Neuronal stem cell (in vitro differentiated cells): ENCODE measurements at regions not wholly inside any gene's neighbourhood (a gene's known extent, or its start where the extent isn't known, plus 50 kb on each side); places are given as distances from the start of the nearest gene placed in this dataset.

ENCODE experiments used
- DNase-seq: peaks from one replicate; pipeline ENCODE4 v3.0.0-alpha.2; 2013; ENCODE audit warnings: low spot score
- H2AFZ ChIP-seq: one replicate; pipeline ENCODE4 v1.6.1; 2013; ENCODE audit warnings: mild to moderate bottlenecking, low read length, inconsistent platforms
- H2AK5ac ChIP-seq: 2 replicates; pipeline ENCODE4 v1.6.1; 2013; ENCODE audit warnings: low read depth, mild to moderate bottlenecking, inconsistent platforms, low read length, moderate library complexity, mixed read lengths
- H2BK120ac ChIP-seq: 2 replicates; pipeline ENCODE4 v1.6.1; 2013; ENCODE audit warnings: low read depth, mild to moderate bottlenecking, inconsistent platforms, low read length, moderate library complexity, mixed read lengths
- H2BK12ac ChIP-seq: one replicate; pipeline ENCODE4 v1.6.1; 2013; ENCODE audit warnings: low read length, inconsistent platforms
- H2BK15ac ChIP-seq: 2 replicates; pipeline ENCODE4 v1.6.1; 2013; ENCODE audit warnings: mild to moderate bottlenecking, low read length, inconsistent platforms, mixed read lengths
- H2BK5ac ChIP-seq: one replicate; pipeline ENCODE4 v1.6.1; 2013; ENCODE audit warnings: inconsistent platforms, mild to moderate bottlenecking, low read length, moderate library complexity
- H3K14ac ChIP-seq: one replicate; pipeline ENCODE4 v1.6.1; 2013; ENCODE audit warnings: low read length, inconsistent platforms
- H3K18ac ChIP-seq: 2 replicates; pipeline ENCODE4 v1.6.1; 2013; ENCODE audit warnings: low read length, inconsistent platforms
- H3K23ac ChIP-seq: 2 replicates; pipeline ENCODE4 v1.6.1; 2013; ENCODE audit warnings: low read depth, mild to moderate bottlenecking, mixed read lengths, low read length, inconsistent platforms; ENCODE audit not compliant: poor library complexity
- H3K27ac ChIP-seq: replicated peaks from 3 replicates; pipeline ENCODE4 v1.5.1; 2013; ENCODE audit warnings: low read length, inconsistent platforms
- H3K27me3 ChIP-seq, 3 experiments: 2 replicates each; pipeline ENCODE4 v1.6.1; 2013; ENCODE audit warnings: low read length in 3 of 3, mild to moderate bottlenecking in 2 of 3, inconsistent platforms in 1 of 3, low read depth in 1 of 3, mixed read lengths in 1 of 3, moderate library complexity in 1 of 3; ENCODE audit not compliant: control insufficient read depth in 3 of 3, insufficient read depth in 3 of 3
- H3K36me3 ChIP-seq, 2 donors: replicated peaks in 1 of 2; 2 replicates each; pipeline ENCODE4 v1.6.1; 2013; ENCODE audit warnings: low read length in 2 of 2; ENCODE audit not compliant: control insufficient read depth in 2 of 2, insufficient read depth in 2 of 2
- H3K4ac ChIP-seq: 2 replicates; pipeline ENCODE4 v1.6.1; 2013; ENCODE audit warnings: inconsistent platforms, mild to moderate bottlenecking, low read length, moderate library complexity
- H3K4me1 ChIP-seq, 2 donors: 1 replicate in 1 of 2; 2 replicates in 1 of 2; pipeline ENCODE4 v1.6.1; 2013; ENCODE audit warnings: low read length in 2 of 2, low read depth in 1 of 2; ENCODE audit not compliant: control insufficient read depth in 2 of 2, insufficient read depth in 1 of 2
- H3K4me2 ChIP-seq: one replicate; pipeline ENCODE4 v1.6.1; 2013; ENCODE audit warnings: mild to moderate bottlenecking, low read length, inconsistent platforms; ENCODE audit not compliant: insufficient read depth, poor library complexity, severe bottlenecking
- H3K4me3 ChIP-seq, 2 donors: 2 replicates each; pipeline ENCODE4 v1.5.1; 2013; ENCODE audit warnings: low read length in 2 of 2, mild to moderate bottlenecking in 2 of 2, inconsistent platforms in 1 of 2, moderate library complexity in 1 of 2
- H3K79me1 ChIP-seq: one replicate; pipeline ENCODE4 v1.6.1; 2013; ENCODE audit warnings: low read depth, mild to moderate bottlenecking, inconsistent platforms, low read length, moderate library complexity
- H3K9ac ChIP-seq: one replicate; pipeline ENCODE4 v1.6.1; 2013; ENCODE audit warnings: mild to moderate bottlenecking, low read depth, low read length, inconsistent platforms; ENCODE audit not compliant: poor library complexity
- H3K9me3 ChIP-seq, 2 donors: replicated peaks in 1 of 2; 2 replicates each; pipeline versions ENCODE3 to v1.6.1; 2013; ENCODE audit warnings: low read length in 2 of 2, mild to moderate bottlenecking in 2 of 2, inconsistent platforms in 1 of 2, low read depth in 1 of 2, mixed read lengths in 1 of 2, moderate library complexity in 1 of 2; ENCODE audit not compliant: control insufficient read depth in 2 of 2, insufficient read depth in 1 of 2
- H4K8ac ChIP-seq: one replicate; pipeline ENCODE4 v1.6.1; 2013; ENCODE audit warnings: low read depth, mild to moderate bottlenecking, inconsistent platforms, low read length, moderate library complexity
- H4K91ac ChIP-seq: one replicate; pipeline ENCODE4 v1.6.1; 2013; ENCODE audit warnings: low read length, low read depth, mild to moderate bottlenecking, inconsistent platforms; ENCODE audit not compliant: poor library complexity
- WGBS, 2 donors: extraction: QIAGEN DNeasy Blood & Tissue Kit; methylation state at CpG; one replicate each; pipeline ENCODE4 v1.1.7; 2013; ENCODE audit warnings: missing lambda C conversion rate in 2 of 2, mixed read lengths in 1 of 2; ENCODE audit not compliant: insufficient read length in 2 of 2, insufficient replicate concordance in 1 of 2; ENCODE audit errors: extremely low coverage in 2 of 2; 5-methylcytosine and 5-hydroxymethylcytosine counted together

GRCh38 chr16:27691721-27692120 is 141.8 kb downstream of the KATNIP start:
- no peak overlapping the region for H3K4ac ChIP-seq
- no peak overlapping the region for H2AFZ ChIP-seq
- no peaks in the 10 kb centered on the region for H3K79me1 ChIP-seq
- no peak overlapping the region for H3K23ac ChIP-seq
- no peak overlapping the region for H2BK120ac ChIP-seq
- no peak overlapping the region for H3K4me2 ChIP-seq
- no peaks in the 10 kb centered on the region for H3K27me3 ChIP-seq
- H2BK15ac ChIP-seq: no peak overlapping the region
- H2BK5ac ChIP-seq: no peak overlapping the region
- H3K36me3 ChIP-seq: no peaks in the 10 kb centered on the region
- H3K4me1 ChIP-seq: peaks cover 0 to 2% of the 10 kb centered on the region in 2 donors
- H3K9me3 ChIP-seq: no peaks in the 10 kb centered on the region
- no peak overlapping the region for H4K91ac ChIP-seq
- WGBS, 2 donors: no CpG with 5 or more reads among the region's 4 CpGs
- no peak overlapping the region for H2AK5ac ChIP-seq
- no peak overlapping the region for H3K14ac ChIP-seq
- DNase-seq: no peak
- no peak overlapping the region for H3K4me3 ChIP-seq
- no peak overlapping the region for H3K18ac ChIP-seq
- H4K8ac ChIP-seq: no peak overlapping the region
- no peak overlapping the region for H3K9ac ChIP-seq
- no peak overlapping the region for H2BK12ac ChIP-seq
- no peak overlapping the region for H3K27ac ChIP-seq

- H4K91ac ChIP-seq: no peak overlapping the region
- no peaks in the 10 kb centered on the region for H3K36me3 ChIP-seq
- H3K27me3 ChIP-seq: no peaks in the 10 kb centered on the region
- no peaks in the 10 kb centered on the region for H3K9me3 ChIP-seq
- no peak overlapping the region for H3K27ac ChIP-seq
- H2AK5ac ChIP-seq: no peak overlapping the region
- no peak for DNase-seq
- no peak overlapping the region for H2BK15ac ChIP-seq
- H3K4me3 ChIP-seq: no peak overlapping the region
- H3K4me1 ChIP-seq: peaks cover 0 to 2% of the 10 kb centered on the region in 2 donors
- H3K4ac ChIP-seq: no peak overlapping the region
- H3K18ac ChIP-seq: no peak overlapping the region
- H2AFZ ChIP-seq: no peak overlapping the region
- H3K23ac ChIP-seq: peak overlapping the region; percentile 25
- no CpG with 5 or more reads among the region's 10 CpGs for WGBS, 2 donors
- H4K8ac ChIP-seq: no peak overlapping the region
- no peak overlapping the region for H2BK120ac ChIP-seq
- H3K79me1 ChIP-seq: no peaks in the 10 kb centered on the region
- no peak overlapping the region for H2BK5ac ChIP-seq
- no peak overlapping the region for H2BK12ac ChIP-seq
- H3K4me2 ChIP-seq: no peak overlapping the region
- no peak overlapping the region for H3K14ac ChIP-seq
- H3K9ac ChIP-seq: no peak overlapping the region
These were observed 142.6 kb downstream of the KATNIP start for GRCh38 chr16:27692576-27692975.

- Histone ChIP-seq H3K4me3 (no peak overlapping the region), H3K79me1 (no peaks in the 10 kb centered on the region), H3K4ac (no peak overlapping the region), H2BK120ac (no peak overlapping the region), H3K9ac (no peak overlapping the region), H3K4me2 (no peak overlapping the region), H2BK5ac (no peak overlapping the region), H3K27me3 (no peaks in the 10 kb centered on the region), H3K27ac (no peak overlapping the region), H2BK12ac (no peak overlapping the region), H2BK15ac (no peak overlapping the region), H3K14ac (no peak overlapping the region), H2AK5ac (no peak overlapping the region), H4K8ac (no peak overlapping the region), H3K18ac (no peak overlapping the region), H3K4me1 (peaks cover 0 to 2% of the 10 kb centered on the region in 2 donors), H4K91ac (no peak overlapping the region), H3K23ac (no peak overlapping the region), H3K36me3 (peaks cover 10 to 14% of the 10 kb centered on the region in 2 donors), H3K9me3 (no peaks in the 10 kb centered on the region), H2AFZ (no peak overlapping the region)
- DNase-seq: no peak
- WGBS, 2 donors: no CpG with 5 or more reads among the region's 7 CpGs
These were observed 145.2 kb downstream of the KATNIP start for GRCh38 chr16:27695161-27695560.

- no peak overlapping the region for H3K18ac ChIP-seq
- no peaks in the 10 kb centered on the region for H3K79me1 ChIP-seq
- no peak overlapping the region for H3K4me2 ChIP-seq
- no peak overlapping the region for H3K4me3 ChIP-seq
- H2BK120ac ChIP-seq: no peak overlapping the region
- H3K14ac ChIP-seq: no peak overlapping the region
- no peak overlapping the region for H3K4ac ChIP-seq
- no peak overlapping the region for H2BK12ac ChIP-seq
- WGBS, 2 donors: no CpG with 5 or more reads among the region's 14 CpGs
- H2BK5ac ChIP-seq: no peak overlapping the region
- H3K27ac ChIP-seq: no peak overlapping the region
- DNase-seq: no peak
- H3K27me3 ChIP-seq: no peaks in the 10 kb centered on the region
- no peak overlapping the region for H4K91ac ChIP-seq
- H4K8ac ChIP-seq: no peak overlapping the region
- no peak overlapping the region for H2AK5ac ChIP-seq
- H3K23ac ChIP-seq: no peak overlapping the region
- peaks cover 10 to 14% of the 10 kb centered on the region in 2 donors for H3K36me3 ChIP-seq
- H2AFZ ChIP-seq: no peak overlapping the region
- H3K4me1 ChIP-seq: peaks cover 2 to 15% of the 10 kb centered on the region in 2 donors
- no peak overlapping the region for H3K9ac ChIP-seq
- no peak overlapping the region for H2BK15ac ChIP-seq
- no peaks in the 10 kb centered on the region for H3K9me3 ChIP-seq
These were observed 148.3 kb downstream of the KATNIP start for GRCh38 chr16:27698266-27698665.
